ENCODE measurements at regions not wholly inside any gene's neighbourhood (a gene's known extent, or its start where the extent isn't known, plus 50 kb on each side); places are given as distances from the start of the nearest gene placed in this dataset.

GRCh38 chr3:168250415-168250861 is 154.7 kb upstream of the GOLIM4 start:
- intact Hi-C loops (cut with micrococcal nuclease; ENCODE audit: unreplicated experiment), result loop anchor here (1.0 kb wide), 2 partner anchors 167 to 217 kb away; no protein-coding TSS in a partner anchor
- no peaks in the 10 kb centered on the region for H3K9me2 ChIP-seq (ENCODE audit: insufficient read depth)
- peak overlapping the region; percentile 94 for H3K4me2 ChIP-seq
- no peaks in the 10 kb centered on the region for H3F3A ChIP-seq (ENCODE audit: insufficient read depth, low read depth)
- CTCF ChIA-PET, result no interaction called here
- POLR2A ChIA-PET (ENCODE audit: unreplicated experiment), result interaction anchor here (0.7 kb wide), 1 partner anchor 133 kb away, joined by 3 read pairs; no protein-coding TSS in a partner anchor
- no peak overlapping the region for H3K27ac ChIP-seq
- H4K20me1 ChIP-seq (ENCODE audit: insufficient read depth), result no peaks in the 10 kb centered on the region
- BruUV-seq (replicated peaks), result no TSS peak
- H2AFZ ChIP-seq, result peak overlapping the region; percentile 93
- no peaks in the 10 kb centered on the region for H3K27me3 ChIP-seq (ENCODE audit: insufficient read depth, low read depth)
- H3K79me2 ChIP-seq (ENCODE audit: low read depth), result no peaks in the 10 kb centered on the region
- H3K36me3 ChIP-seq (ENCODE audit: low read depth), result no peaks in the 10 kb centered on the region
- no peaks in the 10 kb centered on the region for H3K4me1 ChIP-seq (replicated peaks; ENCODE audit: insufficient read depth)
- no peaks in the 10 kb centered on the region for H3K9me3 ChIP-seq (ENCODE audit: insufficient read depth, low read depth)
- peak overlapping the region; percentile 66 for H3K4me3 ChIP-seq
- no peak for DNase-seq
- TF ChIP-seq CTCF (conservative IDR thresholded peaks at IDR 0.05) (no peak), EZH2 (IDR thresholded peaks at IDR 0.05; ENCODE audit: low read depth) (no peak)

GRCh38 chr3:168249550-168250414 is 154.1 kb upstream of the GOLIM4 start:
- no peak overlapping the region for H3K27ac ChIP-seq
- no TSS peak for BruUV-seq (replicated peaks)
- peak; percentile 55 to 87 for DNase-seq
- H3K27me3 ChIP-seq (ENCODE audit: insufficient read depth, low read depth), result no peaks in the 10 kb centered on the region
- peak overlapping the region; percentile 66 for H3K4me3 ChIP-seq
- H3F3A ChIP-seq (ENCODE audit: insufficient read depth, low read depth), result no peaks in the 10 kb centered on the region
- peak; percentile 62 for TF ChIP-seq CTCF (conservative IDR thresholded peaks at IDR 0.05)
- no peak for TF ChIP-seq EZH2 (IDR thresholded peaks at IDR 0.05; ENCODE audit: low read depth)
- CTCF ChIA-PET, result interaction anchor here (0.5 kb wide), 1 partner anchor 791 kb away, joined by 4 read pairs; no protein-coding TSS in a partner anchor
- intact Hi-C loops (cut with micrococcal nuclease; ENCODE audit: unreplicated experiment), result loop anchor here (1.0 kb wide), 2 partner anchors 168 to 218 kb away; no protein-coding TSS in a partner anchor
- no peaks in the 10 kb centered on the region for H3K4me1 ChIP-seq (replicated peaks; ENCODE audit: insufficient read depth)
- peak overlapping the region; percentile 93 for H2AFZ ChIP-seq
- H3K36me3 ChIP-seq (ENCODE audit: low read depth), result no peaks in the 10 kb centered on the region
- H3K79me2 ChIP-seq (ENCODE audit: low read depth), result no peaks in the 10 kb centered on the region
- H3K4me2 ChIP-seq, result peak overlapping the region; percentile 94
- H3K9me3 ChIP-seq (ENCODE audit: insufficient read depth, low read depth), result no peaks in the 10 kb centered on the region
- H3K9me2 ChIP-seq (ENCODE audit: insufficient read depth), result no peaks in the 10 kb centered on the region
- POLR2A ChIA-PET (ENCODE audit: unreplicated experiment), result interaction anchor here (0.7 kb wide), 1 partner anchor 134 kb away, joined by 3 read pairs; no protein-coding TSS in a partner anchor
- no peaks in the 10 kb centered on the region for H4K20me1 ChIP-seq (ENCODE audit: insufficient read depth)

GRCh38 chr3:168249205-168249549 is 153.5 kb upstream of the GOLIM4 start:
- Histone ChIP-seq H3K9me3 (ENCODE audit: insufficient read depth, low read depth) (no peaks in the 10 kb centered on the region), H3K4me3 (peak overlapping the region; percentile 66), H2AFZ (peak overlapping the region; percentile 93), H3K4me1 (replicated peaks; ENCODE audit: insufficient read depth) (no peaks in the 10 kb centered on the region), H3K36me3 (ENCODE audit: low read depth) (no peaks in the 10 kb centered on the region), H3K79me2 (ENCODE audit: low read depth) (no peaks in the 10 kb centered on the region), H4K20me1 (ENCODE audit: insufficient read depth) (no peaks in the 10 kb centered on the region), H3F3A (ENCODE audit: insufficient read depth, low read depth) (no peaks in the 10 kb centered on the region), H3K27ac (no peak overlapping the region), H3K9me2 (ENCODE audit: insufficient read depth) (peaks cover under 1% of the 10 kb centered on the region; the same call in 1 of the 2 replicates), H3K4me2 (peak overlapping the region; percentile 94), H3K27me3 (ENCODE audit: insufficient read depth, low read depth) (no peaks in the 10 kb centered on the region)
- BruUV-seq (replicated peaks), result no TSS peak
- no peak for TF ChIP-seq CTCF (conservative IDR thresholded peaks at IDR 0.05)
- no peak for TF ChIP-seq EZH2 (IDR thresholded peaks at IDR 0.05; ENCODE audit: low read depth)
- DNase-seq, result no peak
- ChIA-PET CTCF (interaction anchor here (0.5 to 0.7 kb wide), 2 partner anchors 792 to 897 kb away, joined by 3 to 4 read pairs; no protein-coding TSS in a partner anchor), POLR2A (ENCODE audit: unreplicated experiment) (no interaction called here)
- intact Hi-C loops (cut with micrococcal nuclease; ENCODE audit: unreplicated experiment), result no loop called here

Data from PC-9 (cell line).